Head of caudate nucleus (tissue), 42 donors: ENCODE measurements at regions not wholly inside any gene's neighbourhood (a gene's known extent, or its start where the extent isn't known, plus 50 kb on each side); places are given as distances from the start of the nearest gene placed in this dataset.
"Not testable (repeated sequence)": the region's sequence is repeated elsewhere in the genome, so short reads cannot be mapped to it uniquely, and the experiment has no call there.

ENCODE experiments used
- DNase-seq, 42 donors: peaks; one replicate each; pipeline versions ENCODE4 v3.0.0 to v3.0.0-alpha.2; 2020 to 2021; ENCODE audit warnings: mixed read lengths in 7 of 42
- intact Hi-C: fragments of 100-400 bp; cut with DNase I; formaldehyde crosslinking; loops from one replicate; pipeline ENCODE4 v1.15.0; 2022

- intact Hi-C loops = no loop called here
- peak in 1 of 42 donors; percentile 9 for DNase-seq
Observed at GRCh38 chr7:3133811-3134385, 90.2 kb upstream of the CARD11 start.

GRCh38 chr7:3134745-3135144, 91.1 kb upstream of the CARD11 start:
- no peak for DNase-seq
- intact Hi-C loops = no loop called here

DNA sequence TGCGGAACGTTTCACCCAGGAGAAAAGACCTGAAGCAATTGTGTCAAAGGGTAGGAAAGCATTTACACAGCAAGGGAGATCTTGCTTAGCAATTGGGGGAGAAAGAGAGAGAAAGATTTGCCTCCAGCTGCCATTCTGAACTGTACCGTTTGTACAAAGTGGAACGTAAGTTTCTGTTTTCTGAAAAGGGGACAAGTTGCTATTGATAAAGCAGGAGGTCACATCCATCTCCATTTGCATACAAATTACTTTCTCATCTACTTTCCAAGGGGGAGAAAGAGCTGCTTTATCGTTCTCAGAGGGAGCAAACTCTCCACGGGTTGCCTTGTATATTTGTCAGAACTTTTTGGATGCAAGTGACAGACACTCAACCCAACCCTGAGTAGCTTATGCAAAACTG, 92.0 kb upstream of the CARD11 start:
- intact Hi-C loops = no loop called here
- DNase-seq = no peak

- intact Hi-C loops = no loop called here
- DNase-seq = peak in 1 of 42 donors; percentile 16
Observed at GRCh38 chr7:3138206-3138605, 94.5 kb upstream of the CARD11 start.

- intact Hi-C loops = no loop called here
- DNase-seq = peak in 2 of 42 donors; percentile 11 to 12
Observed at GRCh38 chr7:3138997-3139396, 95.3 kb upstream of the CARD11 start.

- intact Hi-C loops = no loop called here
- DNase-seq = peak in 1 of 42 donors; percentile 11
Observed at GRCh38 chr7:3140834-3141233, 97.2 kb upstream of the CARD11 start.

DNA sequence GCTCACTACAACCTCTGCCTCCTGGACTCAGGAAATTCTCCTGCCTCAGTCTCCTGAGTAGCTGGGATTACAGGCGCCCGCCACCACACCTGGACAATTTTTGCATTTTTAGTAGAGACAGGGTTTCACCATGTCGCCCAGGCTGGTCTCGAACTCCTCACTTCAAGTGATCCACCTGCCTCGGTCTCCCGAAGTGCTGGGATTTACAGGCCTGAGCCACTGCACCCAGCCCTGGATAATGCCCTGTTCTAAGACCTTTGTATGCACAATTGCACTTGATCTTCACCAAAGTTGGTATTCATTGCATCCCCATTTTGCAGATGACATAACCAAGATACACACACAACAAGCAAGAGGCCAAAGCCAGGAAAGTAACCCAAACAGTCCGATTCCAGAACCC, 97.7 kb upstream of the CARD11 start:
- intact Hi-C loops = no loop called here

DNA sequence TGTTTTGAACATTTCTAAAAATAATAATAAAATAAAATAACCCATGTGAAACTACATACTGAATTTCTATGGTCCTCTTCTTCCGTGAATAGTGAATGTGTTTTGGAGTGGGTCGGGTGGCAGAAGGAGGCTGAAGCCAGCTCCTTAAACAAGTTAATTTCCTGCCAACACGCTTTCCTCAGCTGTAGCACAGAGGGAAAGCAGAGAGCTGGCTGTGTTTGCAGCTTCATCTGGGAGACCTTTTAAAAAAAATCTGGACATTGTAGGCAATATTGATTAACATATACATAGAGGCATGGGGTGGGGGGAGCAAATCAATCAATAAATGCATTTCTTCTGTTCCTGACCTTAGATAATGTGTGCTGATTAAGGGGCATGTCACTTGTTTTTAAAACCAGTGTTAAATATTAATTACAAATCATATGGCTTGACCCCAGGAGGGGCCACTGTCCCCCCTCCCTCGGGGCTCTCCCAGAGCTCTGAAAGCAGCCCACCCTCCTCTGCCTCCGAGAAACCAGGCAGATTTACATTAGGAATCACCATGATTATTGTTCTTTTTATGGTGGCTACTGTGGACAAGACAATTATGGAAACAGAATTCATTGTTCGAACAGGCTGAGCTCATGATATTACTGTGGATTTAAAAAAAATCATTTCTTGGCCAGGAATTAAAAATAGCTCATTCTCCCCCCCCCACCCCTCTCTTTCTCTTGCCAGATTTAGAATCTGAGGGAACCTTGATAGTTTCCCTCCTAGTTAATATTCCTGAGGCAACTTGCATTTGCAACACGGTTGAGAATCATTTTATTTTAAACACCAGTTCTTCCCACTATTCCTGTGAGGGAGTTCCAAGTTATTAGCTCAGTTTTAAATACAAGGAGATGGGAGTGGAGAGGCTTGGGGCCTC, 100.5 kb upstream of the CARD11 start:
- intact Hi-C loops = no loop called here
- peak in 3 of 42 donors; percentile 11 to 29 (median 12) for DNase-seq

More for the DNA sequence above, 97.7 kb upstream of the CARD11 start:
- DNase-seq = peak in 1 of 42 donors; percentile 4

- DNase-seq = peak in 4 of 42 donors; percentile 6 to 12 (median 9)
- intact Hi-C loops = not testable (repeated sequence)
Observed at GRCh38 chr7:3144776-3145125, 101.1 kb upstream of the CARD11 start.

GRCh38 chr7:3146571-3147226, 103.0 kb upstream of the CARD11 start:
- intact Hi-C loops = no loop called here
- DNase-seq = peak in 3 of 42 donors; percentile 9 to 37 (median 33)

- DNase-seq = peak in 2 of 42 donors; percentile 5 to 30
- intact Hi-C loops = not testable (repeated sequence)
Observed at GRCh38 chr7:3148471-3148870, 104.8 kb upstream of the CARD11 start.

DNA sequence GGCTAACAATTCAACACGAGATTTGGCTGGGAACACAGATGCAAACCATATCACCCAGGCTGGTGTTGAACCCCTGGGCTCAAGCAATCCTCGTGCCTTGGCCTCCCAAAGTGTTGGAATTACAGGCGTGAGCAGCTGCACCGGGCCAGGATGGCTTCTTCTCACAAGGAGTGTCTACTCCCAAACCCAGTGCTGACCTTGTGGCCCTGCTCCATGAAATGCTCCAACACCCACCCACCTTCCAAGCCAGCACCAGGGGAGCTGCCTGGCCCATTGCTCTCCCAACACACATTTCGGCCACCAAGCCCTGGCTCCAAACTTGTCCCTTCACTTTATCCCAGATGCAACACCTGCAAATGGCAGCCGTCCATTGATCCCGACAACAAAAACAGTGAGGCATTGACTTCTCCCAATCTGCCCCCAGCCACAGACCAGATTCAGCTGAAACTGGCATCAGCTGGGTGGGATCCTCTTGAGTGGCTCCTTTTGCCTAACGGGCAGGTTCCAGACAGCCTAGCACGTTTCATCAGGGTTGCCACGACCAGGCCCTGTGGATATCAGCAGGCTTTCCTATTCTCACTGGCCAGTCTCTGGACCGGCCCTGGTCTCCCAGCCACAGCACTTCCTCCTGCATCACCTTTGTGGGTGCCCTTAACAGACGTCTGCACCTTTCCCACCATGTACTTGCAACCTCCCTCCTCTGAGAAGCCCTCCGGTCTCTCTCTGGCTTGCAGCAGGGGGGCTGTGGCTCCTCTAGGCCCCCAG, 105.7 kb upstream of the CARD11 start:
- peak in 1 of 42 donors; percentile 10 for DNase-seq
- intact Hi-C loops = no loop called here

GRCh38 chr7:3150027-3150426, 106.4 kb upstream of the CARD11 start:
- intact Hi-C loops = no loop called here
- no peak for DNase-seq

GRCh38 chr7:3151784-3152183, 108.1 kb upstream of the CARD11 start:
- DNase-seq = no peak
- intact Hi-C loops = no loop called here

GRCh38 chr7:3152714-3153113, 109.0 kb upstream of the CARD11 start:
- intact Hi-C loops = no loop called here
- no peak for DNase-seq

- intact Hi-C loops = no loop called here
- DNase-seq = no peak
Observed at GRCh38 chr7:3153118-3153517, 109.5 kb upstream of the CARD11 start.

GRCh38 chr7:3154317-3154716, 110.7 kb upstream of the CARD11 start:
- no peak for DNase-seq
- intact Hi-C loops = no loop called here

GRCh38 chr7:3154881-3155494, 111.3 kb upstream of the CARD11 start:
- peak in 4 of 42 donors; percentile 16 to 50 (median 24) for DNase-seq
- intact Hi-C loops = no loop called here

DNA sequence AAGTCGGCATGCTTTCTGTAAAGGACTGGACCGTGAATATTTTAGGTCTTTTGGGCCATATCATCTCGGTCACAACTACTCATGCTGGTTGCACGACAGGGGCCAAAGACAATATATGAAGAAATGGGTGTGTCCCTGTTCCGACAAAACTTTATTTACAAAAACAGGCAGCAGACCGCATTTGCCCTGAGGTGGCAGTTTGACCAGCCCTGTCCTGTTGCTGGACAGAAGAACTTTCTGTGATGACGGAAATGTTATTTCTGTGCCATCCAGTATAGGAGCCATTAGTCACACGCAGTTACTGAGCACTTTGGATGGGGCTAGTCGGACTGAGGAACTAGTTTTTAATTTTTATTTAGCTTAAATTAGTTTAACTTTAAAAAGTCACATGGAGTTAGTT, 112.8 kb upstream of the CARD11 start:
- DNase-seq = peak in 1 of 42 donors; percentile 6
- intact Hi-C loops = no loop called here
